ACHN (cell line): ENCODE measurements at regions not wholly inside any gene's neighbourhood (a gene's known extent, or its start where the extent isn't known, plus 50 kb on each side); places are given as distances from the start of the nearest gene placed in this dataset.
"Not testable (repeated sequence)": the region's sequence is repeated elsewhere in the genome, so short reads cannot be mapped to it uniquely, and the experiment has no call there.

Experiments used
- DNase-seq: peaks from one replicate; pipeline ENCODE4 v3.0.0-alpha.2; 2015
- in situ Hi-C: cut with HindIII; loops from 2 replicates; pipeline ENCODE4 v1.10.0; 2017; ENCODE audit warnings: low sequenced_read_pairs, low pct_ligation_motif_present, low pct_unique_long_range_greater_than_20kb

DNA sequence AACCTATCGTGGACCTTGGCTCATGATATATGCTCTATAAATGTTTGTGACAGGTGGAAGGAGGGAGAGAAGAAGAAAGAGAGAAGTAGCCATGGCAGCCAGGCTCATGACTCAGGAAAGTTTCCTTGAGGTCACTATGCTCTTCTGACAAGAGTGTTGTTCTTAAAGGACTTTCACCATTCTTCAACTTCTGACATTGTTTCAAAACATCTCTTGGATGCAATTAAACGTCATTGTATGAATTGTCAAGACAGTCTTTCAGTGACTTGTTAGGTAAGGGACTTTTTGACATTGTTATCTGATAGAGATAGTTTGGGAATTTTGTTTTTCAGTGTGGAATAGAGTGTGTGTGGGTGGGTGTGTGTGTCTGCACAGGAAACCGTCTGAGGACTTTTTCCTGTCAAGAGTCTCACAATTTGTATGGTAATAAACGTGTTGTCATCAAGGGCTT is 617.0 kb downstream of the MID1IP1 start:
- no peak for DNase-seq
- in situ Hi-C loops, result no loop called here

DNA sequence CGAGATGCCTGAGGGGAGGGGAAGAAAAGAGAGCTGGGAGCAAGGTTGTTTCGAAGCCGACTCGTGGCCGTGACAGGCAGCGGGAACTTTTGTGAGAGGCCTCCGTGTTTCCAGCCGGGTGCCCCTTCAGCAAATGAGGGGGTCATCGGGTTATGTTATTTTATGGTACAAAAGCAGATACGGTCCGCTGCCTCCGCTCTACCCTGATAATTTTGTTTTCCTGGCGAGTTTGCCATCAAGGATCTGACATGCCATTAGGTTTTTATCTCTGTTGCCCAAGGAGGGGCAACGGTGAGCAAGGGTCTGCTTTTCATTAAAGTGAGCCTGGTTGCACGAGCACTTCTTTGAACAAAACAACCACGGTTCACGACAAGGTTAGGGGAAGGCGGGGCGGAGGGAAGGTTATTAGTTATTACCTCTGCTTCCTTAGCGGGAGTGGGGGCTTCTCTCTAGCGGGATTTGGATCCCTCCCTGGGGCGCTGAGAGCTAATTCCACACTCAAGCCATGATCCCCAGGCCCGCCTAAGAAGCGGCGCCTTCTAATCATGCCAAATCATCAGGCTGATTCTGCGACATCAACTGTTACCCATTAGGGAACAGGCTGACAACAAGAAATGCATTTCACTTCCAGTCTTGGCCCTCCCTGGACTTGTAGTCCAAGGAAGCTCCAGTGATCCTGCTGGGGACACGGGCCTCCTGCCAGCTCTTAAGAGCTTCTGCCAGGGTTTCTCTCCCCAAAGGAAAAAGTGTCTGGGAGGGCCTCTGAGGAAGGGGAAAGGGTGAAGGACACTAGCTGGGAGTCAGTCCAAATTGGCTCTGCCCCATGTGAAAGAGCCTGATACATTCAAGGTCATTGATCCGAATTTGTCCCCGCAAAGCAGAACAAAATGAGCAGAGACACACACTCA is 617.7 kb downstream of the MID1IP1 start:
- in situ Hi-C loops, result no loop called here
- DNase-seq, result no peak

DNA sequence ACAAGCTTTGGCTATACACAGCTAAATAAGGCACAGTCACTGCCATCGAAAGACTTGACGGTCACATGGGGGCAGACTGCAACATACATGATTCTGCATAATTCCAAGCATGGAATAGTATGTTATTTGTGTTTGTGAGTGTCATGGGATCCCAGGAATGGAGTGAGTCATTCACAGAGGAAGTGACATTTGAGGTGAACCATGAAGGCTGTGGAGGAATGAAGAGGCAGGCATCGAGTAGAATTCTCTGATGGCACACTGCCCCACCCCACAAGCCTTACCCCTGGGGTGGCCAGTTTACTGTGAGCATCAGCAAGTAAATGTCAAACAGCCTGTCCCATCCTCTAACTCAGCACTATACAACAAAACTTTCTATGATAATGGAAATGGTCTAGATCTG is 619.7 kb downstream of the MID1IP1 start:
- no peak for DNase-seq
- in situ Hi-C loops, result no loop called here

DNA sequence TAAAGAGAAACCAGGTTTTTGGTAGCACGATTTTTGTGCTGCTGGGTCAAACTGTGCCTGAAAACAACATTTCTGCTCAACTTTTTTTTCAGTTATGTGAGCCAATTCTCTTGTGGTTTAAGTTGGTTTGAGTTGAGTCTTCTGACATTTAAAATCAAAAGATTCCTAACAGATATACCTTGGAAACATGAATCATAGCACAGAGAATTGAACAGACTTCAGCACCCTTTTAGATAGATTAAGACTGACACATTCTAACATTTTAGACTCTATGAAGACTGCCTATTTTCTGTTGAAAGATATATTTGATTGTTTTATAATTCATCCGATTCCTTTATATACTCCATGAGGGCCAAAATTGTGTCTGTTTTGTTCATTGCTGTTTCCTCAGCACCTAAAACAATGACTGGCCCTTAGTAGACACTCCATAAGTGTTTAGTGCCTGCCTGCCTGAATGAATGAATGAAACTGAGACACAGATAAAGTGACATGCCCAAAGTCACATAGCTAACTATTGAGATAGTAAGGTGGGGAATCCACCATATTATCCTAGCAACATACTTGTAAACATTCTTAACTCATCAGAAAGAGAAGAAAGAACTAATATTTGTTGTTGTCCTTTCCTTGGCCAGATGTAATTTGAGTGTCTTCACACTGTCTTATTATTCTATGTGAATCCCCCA is 624.0 kb downstream of the MID1IP1 start:
- in situ Hi-C loops, result no loop called here
- no peak for DNase-seq

DNA sequence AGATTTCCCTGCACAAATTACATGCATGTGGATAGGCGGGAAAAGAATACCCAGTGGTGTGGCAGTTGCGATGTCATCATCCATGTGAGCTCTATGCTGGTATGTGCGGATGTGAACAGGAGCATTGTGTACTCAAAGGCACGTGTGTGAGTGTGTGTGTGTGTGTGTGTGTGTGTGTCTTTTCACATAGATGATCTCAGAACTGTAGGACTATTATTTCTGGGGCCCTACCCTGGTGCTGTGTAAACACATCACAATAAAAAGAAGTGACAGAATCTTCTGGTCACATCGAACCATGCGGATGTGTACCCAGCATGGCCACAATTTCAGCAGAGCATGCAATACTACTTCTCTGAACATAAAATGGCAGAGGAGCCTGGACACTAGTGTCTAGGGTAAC is 624.8 kb downstream of the MID1IP1 start:
- in situ Hi-C loops, result no loop called here
- DNase-seq, result no peak

DNA sequence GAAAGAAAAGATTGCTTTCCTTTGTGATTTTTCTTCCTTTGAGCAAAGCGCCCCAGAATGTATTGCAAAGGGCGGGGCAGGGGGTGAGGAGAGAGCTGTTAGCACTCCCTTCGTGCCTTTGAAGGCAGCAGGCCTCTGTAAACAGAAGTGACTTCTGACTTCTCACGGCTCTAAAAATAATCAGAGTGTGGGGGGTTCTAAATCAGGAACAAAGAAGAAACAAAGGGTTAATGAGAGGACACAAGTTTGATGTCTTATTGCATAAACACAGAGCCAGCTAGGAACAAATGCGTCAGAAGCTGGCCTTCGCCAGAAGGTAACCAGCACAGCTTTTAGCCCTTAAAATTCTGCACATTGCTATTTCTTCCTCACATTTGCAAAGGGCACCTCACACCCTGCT is 626.2 kb downstream of the MID1IP1 start:
- no peak for DNase-seq
- in situ Hi-C loops, result no loop called here

DNA sequence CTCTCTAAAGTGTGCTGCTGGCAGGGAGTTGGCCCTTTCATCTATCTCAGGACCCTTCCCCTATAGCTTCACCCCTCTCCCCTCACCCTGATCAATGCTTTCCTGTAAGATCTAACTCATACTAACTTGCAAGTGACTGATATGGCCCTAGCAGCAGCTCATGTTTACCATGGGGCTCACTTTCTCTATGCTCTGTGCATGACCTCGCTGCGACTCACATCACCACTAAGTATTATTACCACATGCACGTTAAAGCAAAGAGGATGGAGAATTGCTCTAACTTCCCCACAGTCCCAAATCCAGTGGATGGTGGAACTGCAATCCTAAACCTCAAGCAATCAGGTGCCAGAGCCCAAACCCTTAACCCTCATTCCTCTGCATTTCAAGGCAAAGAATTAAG is 626.6 kb downstream of the MID1IP1 start:
- in situ Hi-C loops, result no loop called here
- DNase-seq, result no peak

DNA sequence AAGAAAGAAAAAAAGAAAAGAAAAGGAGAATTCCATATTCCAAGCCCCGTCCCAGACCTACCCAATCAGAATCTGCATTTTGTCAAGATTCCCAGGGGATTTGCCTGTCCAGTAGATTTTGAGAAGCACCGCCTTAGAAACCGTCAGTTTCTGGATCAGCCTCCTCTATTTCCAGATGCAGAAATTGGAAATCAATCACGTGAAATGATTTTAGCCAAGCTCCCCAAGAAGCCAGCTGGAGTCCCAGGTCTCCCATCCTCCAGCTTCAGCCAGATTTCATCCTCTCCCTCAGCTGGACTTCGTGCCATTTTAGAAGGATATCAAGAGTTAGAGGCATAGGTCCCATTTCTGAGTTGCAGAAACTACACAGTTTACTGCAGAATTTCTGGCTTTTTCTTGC is 629.3 kb downstream of the MID1IP1 start:
- no peak for DNase-seq
- in situ Hi-C loops, result no loop called here

DNA sequence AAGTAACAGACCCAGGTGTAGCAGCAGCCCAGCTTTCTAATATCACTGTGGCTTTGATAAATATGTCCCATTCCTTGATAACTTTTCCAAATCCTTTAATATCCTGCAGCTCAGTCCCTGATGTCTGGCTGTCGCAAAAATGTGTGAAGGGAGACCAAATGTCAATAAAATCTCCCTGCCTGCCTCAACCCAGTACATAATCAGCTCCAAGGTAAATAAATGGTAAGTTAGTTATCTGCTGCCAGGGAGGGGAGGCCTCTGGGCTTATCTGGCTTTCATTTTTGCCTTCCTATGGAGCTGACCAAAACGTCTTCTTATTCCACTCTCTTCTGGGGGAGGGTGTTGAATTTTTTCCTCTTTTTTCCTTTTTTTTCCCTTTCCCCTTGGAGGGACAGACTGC is 630.6 kb downstream of the MID1IP1 start:
- in situ Hi-C loops, result no loop called here
- DNase-seq, result no peak

DNA sequence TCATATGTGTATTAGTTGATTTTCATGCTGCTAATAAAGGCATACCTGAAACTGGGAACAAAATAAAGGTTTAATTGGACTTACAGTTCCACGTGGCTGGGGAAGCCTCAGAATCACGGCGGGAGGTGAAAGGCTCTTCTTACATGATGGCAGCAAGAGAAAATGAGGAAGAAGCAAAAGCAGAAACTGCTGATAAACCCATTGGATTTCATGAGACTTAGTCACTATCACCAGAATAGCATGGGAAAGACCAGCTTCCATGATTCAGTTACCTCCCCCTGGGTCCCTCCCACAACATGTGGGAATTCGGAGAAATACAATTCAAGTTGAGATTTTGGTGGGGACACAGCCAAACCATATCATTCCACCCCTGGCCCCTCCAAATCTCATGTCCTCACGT is 633.4 kb downstream of the MID1IP1 start:
- in situ Hi-C loops, DNase-seq: not testable (repeated sequence)

DNA sequence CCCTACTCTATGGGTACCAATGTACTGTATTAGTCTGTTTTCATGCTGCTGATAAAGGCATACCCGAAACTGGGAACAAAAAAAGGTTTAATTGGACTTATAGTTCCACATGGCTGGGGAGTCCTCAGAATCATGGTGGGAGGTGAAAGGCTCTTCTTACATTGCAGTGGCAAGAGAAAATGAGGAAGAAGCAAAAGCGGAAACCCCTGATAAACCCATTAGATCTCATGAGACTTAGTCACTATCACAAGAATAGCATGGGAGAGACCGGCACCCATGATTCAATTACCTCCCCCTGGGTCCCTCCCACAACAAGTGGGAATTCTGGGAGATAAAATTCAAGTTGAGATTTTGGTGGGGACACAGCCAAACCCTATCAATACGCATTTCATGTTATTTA is 635.3 kb downstream of the MID1IP1 start:
- DNase-seq, in situ Hi-C loops: not testable (repeated sequence)

DNA sequence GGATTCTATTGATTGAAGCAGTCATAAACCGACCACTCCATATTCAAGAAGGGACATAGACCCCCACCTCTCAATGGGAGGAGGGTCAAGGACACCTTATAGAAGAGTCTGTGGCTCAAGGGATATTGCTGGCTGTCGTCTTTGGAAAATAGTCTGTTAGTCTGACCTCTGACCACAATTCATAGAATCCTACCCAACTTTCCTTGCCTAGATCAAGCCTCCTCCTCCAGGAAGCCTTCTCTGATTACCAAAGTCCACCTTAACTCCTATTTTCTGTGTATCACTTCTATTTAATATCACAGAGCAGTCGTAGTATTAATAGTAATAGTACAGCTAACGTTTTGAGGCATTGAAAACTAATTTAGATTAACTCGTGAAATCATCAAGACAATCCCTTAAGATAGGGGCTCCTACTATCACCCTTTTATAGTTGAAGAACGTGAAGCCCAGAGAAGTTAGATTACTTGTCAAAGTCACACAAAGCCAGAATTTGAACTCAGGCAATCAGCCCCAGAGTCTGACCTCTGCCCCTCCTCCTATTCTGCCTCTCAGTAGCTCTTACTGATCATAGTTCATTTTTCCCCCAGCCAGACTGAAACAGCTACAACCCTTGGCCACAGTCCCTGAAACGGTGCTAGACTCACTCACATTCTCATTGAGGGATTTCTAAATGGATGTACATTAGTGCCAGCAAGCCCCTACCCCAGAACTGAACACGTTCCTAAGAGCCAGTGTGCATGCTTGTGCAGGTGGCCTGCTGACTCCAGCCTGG is 636.6 kb downstream of the MID1IP1 start:
- DNase-seq, result no peak
- in situ Hi-C loops, result no loop called here

DNA sequence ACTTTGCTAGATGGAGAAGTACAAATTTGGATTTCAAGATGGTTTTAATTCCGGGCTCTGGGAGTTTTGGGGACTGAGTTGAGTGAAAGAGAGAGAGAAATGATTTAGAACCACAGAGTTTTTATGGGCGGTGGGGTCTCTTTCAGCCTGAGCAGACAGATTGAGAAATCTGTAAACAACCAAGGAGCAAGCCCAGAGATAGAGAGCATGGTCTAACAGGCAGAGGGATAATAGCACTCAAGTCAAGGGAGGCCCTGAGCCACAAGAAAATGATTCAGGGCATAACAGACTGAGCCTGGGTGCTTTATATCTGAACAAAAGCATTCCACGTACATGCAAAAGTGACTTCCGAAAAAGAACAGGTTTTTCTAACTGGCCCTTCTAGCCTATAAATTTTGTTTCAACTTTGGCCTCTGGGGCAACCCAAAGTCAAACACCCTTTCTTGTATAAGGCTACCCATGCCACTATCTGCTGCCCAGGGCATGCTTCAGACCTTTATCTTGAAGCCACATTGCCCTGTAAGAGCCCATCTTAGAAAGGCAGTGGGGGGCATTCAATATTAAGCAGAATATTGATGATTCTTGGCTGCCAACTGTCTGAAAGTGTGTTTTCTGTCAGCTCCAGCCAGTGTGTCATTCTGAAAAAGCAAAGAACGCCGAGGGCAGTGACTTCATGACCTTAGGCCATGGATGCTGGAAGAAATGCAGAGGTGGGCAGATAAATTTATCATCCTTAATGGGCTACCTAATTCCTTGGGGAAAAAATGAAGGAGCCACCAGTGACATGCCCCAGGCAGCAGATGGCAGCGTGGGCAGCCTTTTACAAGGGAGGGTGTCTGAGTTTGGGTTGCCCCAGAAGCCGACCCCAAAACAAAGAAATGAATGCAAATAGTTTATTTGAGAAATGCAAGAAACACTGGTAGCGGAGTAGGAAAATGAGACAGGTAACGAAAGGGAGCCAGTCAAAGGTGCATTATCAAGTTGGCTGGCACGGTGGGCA is 637.6 kb downstream of the MID1IP1 start:
- DNase-seq, result no peak
- in situ Hi-C loops, result no loop called here

DNA sequence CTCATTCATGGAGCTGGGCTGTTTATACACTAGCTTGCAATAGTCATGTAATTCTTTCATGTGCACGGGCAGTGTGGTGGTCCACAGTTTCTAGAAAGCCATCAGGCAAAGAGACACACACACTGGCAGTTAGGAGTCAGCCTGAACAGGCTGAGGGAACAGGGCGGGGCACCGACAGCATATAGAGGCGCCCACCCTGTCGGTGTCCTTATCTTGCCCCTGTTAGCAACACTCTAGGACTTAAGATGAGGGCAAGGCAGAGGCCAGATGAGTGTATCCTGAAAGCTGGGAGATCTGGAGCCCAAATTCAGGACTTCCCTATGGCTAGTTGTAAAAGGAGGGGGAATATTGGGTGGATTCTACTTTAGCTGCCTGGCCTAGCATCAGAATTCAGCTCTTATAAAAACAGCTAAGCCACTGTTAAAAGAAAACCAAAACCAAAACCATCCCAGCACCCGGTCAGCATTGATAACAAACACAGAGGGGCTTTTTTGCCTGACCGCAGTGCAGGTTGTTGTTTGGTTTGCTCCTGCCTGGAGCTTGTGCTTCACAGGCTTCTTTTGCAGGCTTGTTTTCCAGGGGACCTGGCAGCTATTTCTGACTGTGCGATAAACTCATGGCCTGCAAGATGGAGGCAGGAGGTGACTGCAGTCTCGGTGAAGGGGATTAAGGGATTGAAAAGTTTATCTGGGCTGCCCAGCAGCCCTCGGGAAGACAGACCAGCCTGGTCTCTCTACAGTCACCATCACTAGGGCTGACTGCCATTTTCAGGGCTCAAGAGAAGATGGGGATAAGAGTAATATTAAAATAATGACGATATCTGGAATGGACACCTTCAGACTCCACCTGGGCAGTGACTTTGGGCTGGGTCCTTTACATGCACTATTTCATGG is 638.9 kb downstream of the MID1IP1 start:
- no peak for DNase-seq

DNA sequence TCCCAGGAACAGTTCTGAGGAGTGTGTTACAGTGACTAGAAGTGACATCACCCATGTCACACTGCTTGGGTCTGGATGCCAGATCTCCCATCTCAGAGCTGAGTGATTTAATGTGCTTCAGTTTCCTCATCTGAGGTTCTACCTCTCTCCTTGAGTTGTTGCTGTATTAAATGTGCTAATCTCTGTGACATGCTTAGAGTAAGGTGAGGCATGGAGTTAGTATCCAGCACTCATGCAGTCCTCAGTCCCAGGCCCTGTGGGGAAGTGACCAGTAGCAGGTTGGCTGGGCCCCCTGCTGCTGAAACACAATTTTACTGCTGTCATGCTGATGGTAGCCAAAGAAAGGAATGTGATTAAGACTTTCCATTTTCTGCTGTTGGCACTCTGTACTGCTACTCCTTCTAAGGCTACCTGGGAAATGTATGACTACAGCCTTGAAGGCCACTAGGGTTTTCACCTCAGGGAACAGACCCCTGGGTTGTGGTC is 639.6 kb downstream of the MID1IP1 start:
- in situ Hi-C loops, result no loop called here
- no peak for DNase-seq

More for the DNA sequence above, 638.9 kb downstream of the MID1IP1 start:
- in situ Hi-C loops, result no loop called here

DNA sequence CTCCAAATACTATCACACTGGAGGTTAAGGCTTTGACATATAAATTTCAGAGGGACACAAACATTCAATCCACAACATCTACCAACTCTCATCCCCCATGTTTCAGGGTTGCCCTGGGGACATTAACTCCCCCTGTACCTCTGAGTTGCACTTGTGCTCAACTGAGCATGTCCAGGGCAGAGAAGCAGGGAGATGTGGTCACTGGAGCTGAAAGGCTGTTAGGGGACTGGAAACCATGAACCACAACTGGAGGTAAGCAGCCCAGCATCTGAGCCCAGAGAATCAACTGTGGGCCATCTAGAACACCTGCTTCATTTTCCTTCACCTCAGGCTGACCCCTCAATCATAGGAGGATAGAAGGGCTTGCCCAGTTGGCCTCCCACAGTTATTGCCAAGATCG is 641.1 kb downstream of the MID1IP1 start:
- no peak for DNase-seq
- in situ Hi-C loops, result no loop called here

DNA sequence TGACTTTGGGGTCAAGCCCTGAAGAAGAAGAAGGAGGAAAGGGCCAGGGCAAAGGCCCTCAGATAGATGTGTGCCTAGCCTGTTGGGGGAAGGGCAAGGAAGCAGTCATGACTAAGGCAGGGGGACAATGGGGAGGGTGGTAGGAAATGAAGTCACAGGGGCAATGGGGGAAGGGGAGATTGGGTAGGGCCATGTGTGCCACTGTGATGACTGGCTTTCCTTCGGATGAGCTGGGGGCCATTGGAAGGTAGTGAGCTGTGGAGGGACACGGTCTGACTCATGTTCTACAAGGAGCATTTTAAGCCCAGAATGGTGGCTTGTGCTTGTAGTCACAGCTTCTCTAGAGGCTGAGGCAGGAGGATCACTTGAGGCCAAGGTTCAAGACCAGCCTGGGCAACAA is 642.0 kb downstream of the MID1IP1 start:
- DNase-seq, result no peak
- in situ Hi-C loops, result no loop called here
